H1 (cell line): ENCODE measurements at regions not wholly inside any gene's neighbourhood (a gene's known extent, or its start where the extent isn't known, plus 50 kb on each side); places are given as distances from the start of the nearest gene placed in this dataset.

Source experiments
- CTCF ChIA-PET: fragments of 300-600 bp; sonication (Branson Sonifier 250); formaldehyde crosslinking; loops from one replicate; lab custom pipeline; 2021; ENCODE audit not compliant: partially characterized antibody; lab: Charles Lee
- POLR2A ChIA-PET: fragments of 300-600 bp; sonication (Branson Sonifier 250); formaldehyde crosslinking; loops from one replicate; lab custom pipeline; 2021; ENCODE audit warnings: inconsistent platforms; ENCODE audit not compliant: partially characterized antibody; lab: Charles Lee
- DNase-seq, 2 experiments: peaks; one replicate each; pipeline versions ENCODE4 v3.0.0 to v3.0.0-alpha.2; 2010 to 2022; ENCODE audit warnings: low spot score in 2 of 2, low read depth in 1 of 2, mixed read lengths in 1 of 2
- FAIRE-seq: peaks from 2 replicates; lab custom pipeline; 2011; peaks lifted over from hg19 to GRCh38; lab: Jason Lieb, UNC
- H2AFZ ChIP-seq: 2 replicates; pipeline ENCODE4 v1.8.1; 2012; ENCODE audit warnings: low read length, inconsistent platforms
- H2AK5ac ChIP-seq: 2 replicates; pipeline ENCODE4 v1.6.1; 2013; ENCODE audit warnings: low read depth, low read length
- H2BK120ac ChIP-seq: replicated peaks from 2 replicates; pipeline ENCODE3; 2013; ENCODE audit warnings: low read depth, low read length, inconsistent platforms
- H2BK12ac ChIP-seq: 2 replicates; pipeline ENCODE4 v1.6.1; 2013; ENCODE audit warnings: low read depth, low read length
- H2BK15ac ChIP-seq: 2 replicates; pipeline ENCODE4 v1.6.1; 2013; ENCODE audit warnings: low read length
- H2BK20ac ChIP-seq: 2 replicates; pipeline ENCODE4 v1.6.1; 2013; ENCODE audit warnings: low read length
- H2BK5ac ChIP-seq: 2 replicates; pipeline ENCODE4 v1.6.1; 2013; ENCODE audit warnings: low read depth, low read length
- H3K14ac ChIP-seq: 2 replicates; pipeline ENCODE4 v1.6.1; 2013; ENCODE audit warnings: inconsistent platforms; ENCODE audit not compliant: insufficient read length
- H3K18ac ChIP-seq: 2 replicates; pipeline ENCODE4 v1.6.1; 2013; ENCODE audit warnings: low read length; ENCODE audit errors: extremely low read depth
- H3K23ac ChIP-seq: 2 replicates; pipeline ENCODE4 v1.6.1; 2013; ENCODE audit warnings: inconsistent platforms; ENCODE audit not compliant: insufficient read length
- H3K23me2 ChIP-seq: 2 replicates; pipeline ENCODE4 v1.6.1; 2013; ENCODE audit warnings: low read depth, low read length
- H3K27ac ChIP-seq: 2 replicates; pipeline ENCODE4 v1.6.1; 2011; ENCODE audit warnings: low read depth, low read length, inconsistent platforms
- H3K27me3 ChIP-seq, 4 experiments: replicated peaks in 1 of 4; 1 replicate in 1 of 4; 2 replicates in 3 of 4; pipeline versions ENCODE4 v1.6.1 to v1.8.1; 2011 to 2013; ENCODE audit warnings: low read length in 3 of 4, mild to moderate bottlenecking in 3 of 4, inconsistent platforms in 2 of 4, mixed read lengths in 2 of 4, moderate library complexity in 1 of 4; ENCODE audit not compliant: control insufficient read depth in 3 of 4, insufficient read depth in 3 of 4; ENCODE audit errors: extremely low read depth in 1 of 4
- H3K36me3 ChIP-seq, 4 experiments: 2 replicates each; pipeline versions ENCODE4 v1.6.1 to v1.8.1; 2011 to 2013; ENCODE audit warnings: mild to moderate bottlenecking in 4 of 4, low read length in 3 of 4, moderate library complexity in 2 of 4, control low read depth in 1 of 4, inconsistent platforms in 1 of 4; ENCODE audit not compliant: insufficient read depth in 4 of 4, control insufficient read depth in 2 of 4
- H3K4ac ChIP-seq: replicated peaks from 2 replicates; pipeline ENCODE3; 2013; ENCODE audit warnings: low read length, low read depth, mixed read lengths, inconsistent platforms; ENCODE audit not compliant: insufficient read length
- H3K4me1 ChIP-seq, 4 experiments: replicated peaks in 1 of 4; 1 replicate in 1 of 4; 2 replicates in 3 of 4; pipeline versions ENCODE4 v1.6.1 to v1.8.1; 2011 to 2013; ENCODE audit warnings: low read length in 3 of 4, inconsistent platforms in 2 of 4, mixed read lengths in 1 of 4; ENCODE audit not compliant: insufficient read depth in 4 of 4, control insufficient read depth in 3 of 4
- H3K4me2 ChIP-seq, 2 experiments: 2 replicates each; pipeline versions ENCODE4 v1.6.1 to v1.8.1; 2011 to 2013; ENCODE audit warnings: low read depth in 2 of 2, low read length in 2 of 2, control low read depth in 1 of 2, inconsistent platforms in 1 of 2, mild to moderate bottlenecking in 1 of 2; ENCODE audit not compliant: insufficient read depth in 1 of 2
- H3K4me3 ChIP-seq, 4 experiments: fragments of 200-600, 300-600 bp in 1 of 4; sonication (generic), shearing (Covaris generic), sonication (Bioruptor Twin) in 1 of 4; 2 replicates each; pipeline versions ENCODE4 v1.5.1 to v1.8.1; 2011 to 2016; ENCODE audit warnings: low read length in 4 of 4, low read depth in 3 of 4, control low read depth in 2 of 4, inconsistent platforms in 2 of 4, mild to moderate bottlenecking in 2 of 4, mixed read lengths in 1 of 4, moderate library complexity in 1 of 4; ENCODE audit not compliant: insufficient read depth in 2 of 4; ENCODE audit errors: extremely low read depth in 1 of 4
- H3K56ac ChIP-seq: replicated peaks from 2 replicates; pipeline ENCODE3; 2013; ENCODE audit warnings: low read depth, mild to moderate bottlenecking, mixed read lengths, low read length, inconsistent platforms; ENCODE audit not compliant: insufficient read length
- H3K79me1 ChIP-seq: 2 replicates; pipeline ENCODE4 v1.6.1; 2013; ENCODE audit warnings: low read depth, low read length, control low read depth
- H3K79me2 ChIP-seq, 2 experiments: 2 replicates each; pipeline versions ENCODE4 v1.6.1 to v1.8.1; 2012 to 2013; ENCODE audit warnings: low read length in 2 of 2, mild to moderate bottlenecking in 2 of 2, inconsistent platforms in 1 of 2; ENCODE audit not compliant: insufficient read depth in 2 of 2, control insufficient read depth in 1 of 2
- H3K9ac ChIP-seq, 4 experiments: replicated peaks in 1 of 4; 1 replicate in 1 of 4; 2 replicates in 3 of 4; pipeline versions ENCODE4 v1.6.1 to v1.8.1; 2011 to 2013; ENCODE audit warnings: low read depth in 3 of 4, low read length in 3 of 4, control low read depth in 2 of 4, mild to moderate bottlenecking in 2 of 4, moderate library complexity in 2 of 4, inconsistent platforms in 1 of 4; ENCODE audit errors: extremely low read depth in 1 of 4
- H3K9me3 ChIP-seq, 2 experiments: 2 replicates each; pipeline versions ENCODE4 v1.6.1 to v1.8.1; 2012 to 2013; ENCODE audit warnings: mild to moderate bottlenecking in 2 of 2, moderate library complexity in 2 of 2, control low read depth in 1 of 2, inconsistent platforms in 1 of 2, low read depth in 1 of 2, low read length in 1 of 2, mixed read lengths in 1 of 2; ENCODE audit not compliant: insufficient read depth in 2 of 2
- H4K20me1 ChIP-seq, 2 experiments: replicated peaks in 1 of 2; 2 replicates each; pipeline versions ENCODE3 to v1.8.1; 2011 to 2013; ENCODE audit warnings: inconsistent platforms in 2 of 2, low read length in 2 of 2, mild to moderate bottlenecking in 1 of 2; ENCODE audit not compliant: insufficient read depth in 2 of 2, control insufficient read depth in 1 of 2
- H4K5ac ChIP-seq: 2 replicates; pipeline ENCODE4 v1.6.1; 2013; ENCODE audit warnings: low read length, low read depth, mixed read lengths, inconsistent platforms; ENCODE audit not compliant: insufficient read length
- H4K8ac ChIP-seq: 2 replicates; pipeline ENCODE4 v1.8.0; 2013; ENCODE audit warnings: mild to moderate bottlenecking, moderate library complexity, low read length, inconsistent platforms; ENCODE audit not compliant: insufficient read depth; ENCODE audit errors: extremely low read depth
- H4K91ac ChIP-seq: replicated peaks from 2 replicates; pipeline ENCODE3; 2013; ENCODE audit warnings: low read length, mixed read lengths, inconsistent platforms; ENCODE audit not compliant: insufficient read length
- ASH2L ChIP-seq: fragments of 200-600, 300-600 bp; sonication (generic); IDR thresholded peaks from one replicate; pipeline ENCODE4 v1.7.1; 2017; ENCODE audit warnings: low read length
- CREB1 ChIP-seq: IDR thresholded peaks from 2 replicates; pipeline ENCODE4 v1.6.1; 2012; ENCODE audit warnings: inconsistent platforms
- KDM4A ChIP-seq: IDR thresholded peaks from one replicate; pipeline ENCODE4 v1.7.1; 2012; ENCODE audit warnings: low read depth, mild to moderate bottlenecking, moderate library complexity, low read length, inconsistent platforms; ENCODE audit not compliant: severe bottlenecking
- WGBS, 2 experiments: shearing (Covaris generic) in 1 of 2; methylation state at CpG; one replicate each; pipeline versions ENCODE4 v1.1.6 to v1.1.7; 2013 to 2015; ENCODE audit warnings: low lambda C conversion rate in 2 of 2, mixed read lengths in 2 of 2, inconsistent platforms in 1 of 2, low coverage in 1 of 2, missing lambda C conversion rate in 1 of 2; ENCODE audit not compliant: insufficient replicate concordance in 2 of 2, insufficient coverage in 1 of 2, insufficient read length in 1 of 2; ENCODE audit errors: extremely low coverage in 1 of 2, missing lambda C conversion rate in 1 of 2; 5-methylcytosine and 5-hydroxymethylcytosine counted together

DNA sequence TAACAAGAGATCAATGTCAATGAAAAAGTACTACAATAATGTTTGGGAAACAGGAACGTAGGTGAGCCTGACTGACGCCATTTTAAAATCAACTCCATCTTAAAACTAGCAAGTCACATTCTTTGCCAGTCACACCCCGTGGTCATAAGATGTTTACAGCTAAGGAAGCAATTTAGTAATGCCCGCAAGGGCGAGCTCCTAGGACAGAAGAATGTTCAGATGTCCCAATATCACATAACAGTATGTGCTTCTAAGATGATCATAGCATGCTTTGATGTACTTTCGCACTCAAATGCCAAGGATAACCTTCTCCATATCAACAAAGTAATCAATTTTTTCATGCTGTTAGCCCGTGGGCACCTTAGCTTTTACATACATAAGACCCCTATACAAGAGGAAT, 113.8 kb upstream of the EGFR start:
- Histone ChIP-seq H2AFZ (0 out of 2 replicates have a peak overlapping the region, but pooled peaks have one; percentile 12), H2BK5ac (no peak overlapping the region), H3K4me2 (no peak overlapping the region), H3K4me1 (no peaks in the 10 kb centered on the region), H3K79me1 (no peaks in the 10 kb centered on the region), H4K5ac (no peak overlapping the region), H2BK15ac (no peak overlapping the region), H4K8ac (no peak overlapping the region), H3K4ac (no peak overlapping the region), H3K79me2 (no peaks in the 10 kb centered on the region), H4K20me1 (no peaks in the 10 kb centered on the region), H3K27me3 (no peaks in the 10 kb centered on the region), H3K14ac (no peak overlapping the region), H3K9ac (no peak overlapping the region), H3K9me3 (no peaks in the 10 kb centered on the region), H3K36me3 (no peaks in the 10 kb centered on the region), H2BK120ac (no peak overlapping the region), H2AK5ac (no peak overlapping the region), H3K56ac (no peak overlapping the region), H3K23me2 (no peaks in the 10 kb centered on the region), H3K4me3 (no peak overlapping the region), H3K23ac (no peak overlapping the region), H4K91ac (no peak overlapping the region), H2BK20ac (no peak overlapping the region), H2BK12ac (no peak overlapping the region), H3K27ac (no peak overlapping the region), H3K18ac (no peak overlapping the region)
- FAIRE-seq (no peak), DNase-seq (no peak)
- TF ChIP-seq KDM4A = no peak
- TF ChIP-seq ASH2L = no peak
- no peak for TF ChIP-seq CREB1
- ChIA-PET POLR2A (no interaction called here), CTCF (interaction anchor here (1.3 to 1.8 kb wide), 2 partner anchors 8 to 44 kb away, joined by 3 to 5 read pairs; no protein-coding TSS in a partner anchor)
- WGBS, 2 experiments = 93% methylated on average over 7 of the region's 7 CpGs; no CpG with 5 or more reads in 1 of the 2 experiments
